Activated CD4-positive, CD25-positive, alpha-beta regulatory T cell treated with anti-CD3 and anti-CD28 coated beads, Interleukin-2, amount 50 U/mL, for 72 hours (primary cell): ENCODE measurements at regions not wholly inside any gene's neighbourhood (a gene's known extent, or its start where the extent isn't known, plus 50 kb on each side); places are given as distances from the start of the nearest gene placed in this dataset.

Source experiments
- DNase-seq: peaks from one replicate; pipeline ENCODE4 v3.0.0; 2021

- DNase-seq, result no peak
Observed at GRCh38 chr3:117486719-117487716, 777.4 kb downstream of the TUSC7 start.

GRCh38 chr3:117488983-117489382, 779.4 kb downstream of the TUSC7 start:
- no peak for DNase-seq

GRCh38 chr3:117489663-117490079, 780.1 kb downstream of the TUSC7 start:
- no peak for DNase-seq

GRCh38 chr3:117490716-117491115, 781.1 kb downstream of the TUSC7 start:
- DNase-seq, result no peak

- DNase-seq, result no peak
Observed at GRCh38 chr3:117495620-117496019, 786.0 kb downstream of the TUSC7 start.

- DNase-seq, result no peak
Observed at GRCh38 chr3:117499189-117499870, 789.8 kb downstream of the TUSC7 start.

- no peak for DNase-seq
Observed at GRCh38 chr3:117507958-117508357, 798.4 kb downstream of the TUSC7 start.

GRCh38 chr3:117509858-117510257, 800.3 kb downstream of the TUSC7 start:
- no peak for DNase-seq

GRCh38 chr3:117510396-117510795, 800.8 kb downstream of the TUSC7 start:
- no peak for DNase-seq

GRCh38 chr3:117512975-117513374, 803.4 kb downstream of the TUSC7 start:
- DNase-seq, result no peak

GRCh38 chr3:117515309-117515708, 805.7 kb downstream of the TUSC7 start:
- DNase-seq, result no peak

GRCh38 chr3:117518364-117518763, 808.8 kb downstream of the TUSC7 start:
- no peak for DNase-seq

- no peak for DNase-seq
Observed at GRCh38 chr3:117519776-117520175, 810.2 kb downstream of the TUSC7 start.

- DNase-seq, result no peak
Observed at GRCh38 chr3:117520582-117520981, 811.0 kb downstream of the TUSC7 start.

- DNase-seq, result no peak
Observed at GRCh38 chr3:117523418-117523817, 813.8 kb downstream of the TUSC7 start.

- DNase-seq, result no peak
Observed at GRCh38 chr3:117524890-117525289, 815.3 kb downstream of the TUSC7 start.

GRCh38 chr3:117526470-117527079, 817.0 kb downstream of the TUSC7 start:
- DNase-seq, result no peak

- no peak for DNase-seq
Observed at GRCh38 chr3:117527346-117527745, 817.8 kb downstream of the TUSC7 start.

- no peak for DNase-seq
Observed at GRCh38 chr3:117528688-117529087, 819.1 kb downstream of the TUSC7 start.

- DNase-seq, result no peak
Observed at GRCh38 chr3:117531078-117531767, 821.6 kb downstream of the TUSC7 start.

- DNase-seq, result no peak
Observed at GRCh38 chr3:117532268-117532667, 822.7 kb downstream of the TUSC7 start.

- no peak for DNase-seq
Observed at GRCh38 chr3:117534138-117534537, 824.6 kb downstream of the TUSC7 start.

- no peak for DNase-seq
Observed at GRCh38 chr3:117536006-117536405, 826.4 kb downstream of the TUSC7 start.
